HL-60 (cell line): ENCODE measurements at regions not wholly inside any gene's neighbourhood (a gene's known extent, or its start where the extent isn't known, plus 50 kb on each side); places are given as distances from the start of the nearest gene placed in this dataset.

Source experiments
- DNase-seq, 2 experiments: peaks; one replicate each; pipeline ENCODE4 v3.0.0-alpha.2; 2010 to 2020; ENCODE audit warnings: low read depth in 1 of 2, low spot score in 1 of 2
- H3K27ac ChIP-seq: fragments of 250-450 bp; sonication (Bioruptor Pico); replicated peaks from 2 replicates; pipeline ENCODE4 v1.5.1; 2020; ENCODE audit warnings: mild to moderate bottlenecking, moderate library complexity
- H3K27me3 ChIP-seq: fragments of 250-450 bp; sonication (Bioruptor Pico); 2 replicates; pipeline ENCODE4 v1.5.1; 2021; ENCODE audit warnings: mild to moderate bottlenecking, moderate library complexity; ENCODE audit not compliant: insufficient read depth, poor library complexity, severe bottlenecking
- H3K4me3 ChIP-seq: replicated peaks from 2 replicates; pipeline ENCODE4 v1.5.1; 2011; ENCODE audit warnings: mild to moderate bottlenecking, control low read depth, low read length; ENCODE audit not compliant: insufficient read depth
- CTCF ChIP-seq: IDR thresholded peaks from one replicate; pipeline ENCODE4 v1.5.1; 2011; ENCODE audit warnings: low read length, control low read depth, inconsistent platforms; ENCODE audit not compliant: insufficient read depth
- GABPA ChIP-seq: IDR thresholded peaks from 2 replicates; pipeline ENCODE4 v1.6.1; 2012; ENCODE audit warnings: low read depth
- POLR2AphosphoS5 ChIP-seq: IDR thresholded peaks from 2 replicates; pipeline ENCODE4 v1.6.1; 2012; ENCODE audit warnings: low read depth
- REST ChIP-seq: IDR thresholded peaks from 2 replicates; pipeline ENCODE4 v1.6.1; 2012; ENCODE audit warnings: low read depth; ENCODE audit not compliant: insufficient replicate concordance
- SPI1 ChIP-seq: IDR thresholded peaks from 2 replicates; pipeline ENCODE4 v1.6.1; 2012; ENCODE audit warnings: low read depth, mild to moderate bottlenecking, borderline replicate concordance

- DNase-seq: no peak
- TF ChIP-seq CTCF (no peak), GABPA (no peak), POLR2AphosphoS5 (no peak), REST (no peak), SPI1 (no peak)
Observed at GRCh38 chr6:73879501-73880293, 183.7 kb downstream of the CD109 start.

GRCh38 chr6:73878403-73878802, 182.4 kb downstream of the CD109 start:
- no peak for TF ChIP-seq CTCF
- TF ChIP-seq GABPA: no peak
- no peak for TF ChIP-seq REST
- TF ChIP-seq SPI1: no peak
- TF ChIP-seq POLR2AphosphoS5: no peak

More at GRCh38 chr6:73879501-73880293, 183.7 kb downstream of the CD109 start:
- H3K27ac ChIP-seq: no peak overlapping the region
- no peak overlapping the region for H3K4me3 ChIP-seq
- no peaks in the 10 kb centered on the region for H3K27me3 ChIP-seq

More at GRCh38 chr6:73878403-73878802, 182.4 kb downstream of the CD109 start:
- no peaks in the 10 kb centered on the region for H3K27me3 ChIP-seq
- no peak overlapping the region for H3K27ac ChIP-seq
- DNase-seq: no peak
- no peak overlapping the region for H3K4me3 ChIP-seq
